ENCODE measurements at regions not wholly inside any gene's neighbourhood (a gene's known extent, or its start where the extent isn't known, plus 50 kb on each side); places are given as distances from the start of the nearest gene placed in this dataset.

DNA sequence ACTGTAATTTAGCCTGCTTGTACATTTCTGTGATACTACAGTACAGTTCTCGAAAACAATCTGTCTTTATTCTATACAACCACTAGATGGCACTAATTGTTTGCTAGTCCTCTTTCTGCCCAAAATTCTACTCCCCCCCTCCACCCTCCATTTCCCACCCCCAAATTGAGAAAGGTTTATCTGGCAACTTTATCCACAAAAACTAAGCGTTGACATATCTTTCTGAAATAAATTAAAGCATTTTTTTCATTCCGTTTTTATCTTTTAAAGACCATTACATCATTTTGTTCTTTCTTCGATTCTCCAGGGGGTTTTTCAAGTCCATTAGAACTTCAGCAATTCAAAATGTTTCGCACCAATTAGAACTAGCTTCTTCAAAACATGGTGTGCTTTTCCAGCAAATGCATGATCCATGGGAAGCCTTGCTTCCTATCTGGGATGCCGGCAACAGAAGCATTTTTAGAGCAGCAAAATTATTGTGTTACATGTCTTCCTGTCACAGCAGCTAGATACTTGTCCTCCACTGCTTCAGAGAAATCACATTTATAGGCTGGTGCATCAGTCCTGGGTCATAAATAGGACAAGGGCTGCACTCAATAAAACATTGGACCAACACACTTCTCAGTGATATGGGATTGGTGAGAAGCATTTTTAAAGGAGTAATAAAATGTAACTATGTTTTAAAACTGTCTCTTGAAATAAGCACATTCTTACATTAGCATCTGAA is 241.3 kb downstream of the PAX3 start:
- intact Hi-C loops (cut with micrococcal nuclease), result loop anchor here (1.0 to 2.0 kb wide), 2 partner anchors 503 to 556 kb away; no protein-coding TSS in a partner anchor
- Histone ChIP-seq H3K79me2 (ENCODE audit: control insufficient read depth, insufficient read depth, low read length) (no peaks in the 10 kb centered on the region), H3K27ac (ENCODE audit: extremely low read depth, low read depth, low read length) (no peak overlapping the region), H3K36me3 (ENCODE audit: control insufficient read depth, insufficient read depth, low read length) (no peaks in the 10 kb centered on the region), H3K9me3 (replicated peaks; ENCODE audit: control insufficient read depth, insufficient read depth, low read depth, low read length) (no peaks in the 10 kb centered on the region), H3K4me2 (ENCODE audit: insufficient read depth, low read length) (no peak overlapping the region), H2AFZ (ENCODE audit: low read depth, low read length) (no peak overlapping the region), H3K9ac (ENCODE audit: insufficient read depth in 1 of 2, low read depth in 2 of 2, low read length in 2 of 2) (no peak overlapping the region), H3K4me3 (no peak overlapping the region), H4K20me1 (replicated peaks; ENCODE audit: control insufficient read depth, insufficient read depth, low read length) (no peaks in the 10 kb centered on the region), H3K4me1 (replicated peaks in 1 of 2; ENCODE audit: control insufficient read depth in 2 of 2, insufficient read depth in 2 of 2, low read length in 2 of 2) (no peaks in the 10 kb centered on the region), H3K9me1 (ENCODE audit: control insufficient read depth, insufficient read depth, low read length) (no peaks in the 10 kb centered on the region), H3K27me3 (ENCODE audit: control insufficient read depth in 2 of 2, insufficient read depth in 2 of 2, low read length in 2 of 2) (no peaks in the 10 kb centered on the region)
- BruUV-seq (replicated peaks), result no TSS peak
- WGBS (ENCODE audit: insufficient coverage, low coverage, missing lambda C conversion rate), result 5% methylated on average over 6 of the region's 6 CpGs
- POLR2A ChIA-PET, result no interaction called here
- ATAC-seq (peak; percentile 55; the same call in 1 of the 3 replicates), DNase-seq (ENCODE audit: extremely low read depth in 1 of 4, low spot score in 3 of 4) (peak; percentile 2 to 41 (median 30)), FAIRE-seq (no peak)
- CTCF ChIA-PET (ENCODE audit: low intra/inter-chr PET ratio), result interaction anchor here (0.6 kb wide), 1 partner anchor 410 kb away, joined by 3 read pairs; no protein-coding TSS in a partner anchor
- in situ Hi-C loops (cut with MboI), result no loop called here
- peak; percentile 32; the same call in 1 of the 2 replicates for TF ChIP-seq SMC3 (conservative IDR thresholded peaks at IDR 0.05; ENCODE audit: insufficient read depth, low read depth, low read length)
- TF ChIP-seq RAD21 (CRISPR knock-in tag; conservative IDR thresholded peaks at IDR 0.05 in 1 of 2, IDR thresholded peaks at IDR 0.05 in 1 of 2), result peak; percentile 58 to 65
- TF ChIP-seq, protein P1, sequence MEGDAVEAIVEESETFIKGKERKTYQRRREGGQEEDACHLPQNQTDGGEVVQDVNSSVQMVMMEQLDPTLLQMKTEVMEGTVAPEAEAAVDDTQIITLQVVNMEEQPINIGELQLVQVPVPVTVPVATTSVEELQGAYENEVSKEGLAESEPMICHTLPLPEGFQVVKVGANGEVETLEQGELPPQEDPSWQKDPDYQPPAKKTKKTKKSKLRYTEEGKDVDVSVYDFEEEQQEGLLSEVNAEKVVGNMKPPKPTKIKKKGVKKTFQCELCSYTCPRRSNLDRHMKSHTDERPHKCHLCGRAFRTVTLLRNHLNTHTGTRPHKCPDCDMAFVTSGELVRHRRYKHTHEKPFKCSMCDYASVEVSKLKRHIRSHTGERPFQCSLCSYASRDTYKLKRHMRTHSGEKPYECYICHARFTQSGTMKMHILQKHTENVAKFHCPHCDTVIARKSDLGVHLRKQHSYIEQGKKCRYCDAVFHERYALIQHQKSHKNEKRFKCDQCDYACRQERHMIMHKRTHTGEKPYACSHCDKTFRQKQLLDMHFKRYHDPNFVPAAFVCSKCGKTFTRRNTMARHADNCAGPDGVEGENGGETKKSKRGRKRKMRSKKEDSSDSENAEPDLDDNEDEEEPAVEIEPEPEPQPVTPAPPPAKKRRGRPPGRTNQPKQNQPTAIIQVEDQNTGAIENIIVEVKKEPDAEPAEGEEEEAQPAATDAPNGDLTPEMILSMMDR (IDR thresholded peaks at IDR 0.05 in 2 of 3, conservative IDR thresholded peaks at IDR 0.05 in 1 of 3; ENCODE audit: insufficient read depth in 2 of 3, low read depth in 1 of 3, low read length in 3 of 3), result peak in 2 of 3 experiments; percentile 37 to 53; a peak in 3 of 6 replicates
- TF ChIP-seq, protein P2, sequence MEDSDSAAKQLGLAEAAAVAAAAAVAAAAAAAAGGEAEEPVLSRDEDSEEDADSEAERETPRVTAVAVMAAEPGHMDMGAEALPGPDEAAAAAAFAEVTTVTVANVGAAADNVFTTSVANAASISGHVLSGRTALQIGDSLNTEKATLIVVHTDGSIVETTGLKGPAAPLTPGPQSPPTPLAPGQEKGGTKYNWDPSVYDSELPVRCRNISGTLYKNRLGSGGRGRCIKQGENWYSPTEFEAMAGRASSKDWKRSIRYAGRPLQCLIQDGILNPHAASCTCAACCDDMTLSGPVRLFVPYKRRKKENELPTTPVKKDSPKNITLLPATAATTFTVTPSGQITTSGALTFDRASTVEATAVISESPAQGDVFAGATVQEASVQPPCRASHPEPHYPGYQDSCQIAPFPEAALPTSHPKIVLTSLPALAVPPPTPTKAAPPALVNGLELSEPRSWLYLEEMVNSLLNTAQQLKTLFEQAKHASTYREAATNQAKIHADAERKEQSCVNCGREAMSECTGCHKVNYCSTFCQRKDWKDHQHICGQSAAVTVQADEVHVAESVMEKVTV (CRISPR knock-in tag; IDR thresholded peaks at IDR 0.05), result peak; percentile 43; the same call in 1 of the 2 replicates
- TF ChIP-seq, protein P3, sequence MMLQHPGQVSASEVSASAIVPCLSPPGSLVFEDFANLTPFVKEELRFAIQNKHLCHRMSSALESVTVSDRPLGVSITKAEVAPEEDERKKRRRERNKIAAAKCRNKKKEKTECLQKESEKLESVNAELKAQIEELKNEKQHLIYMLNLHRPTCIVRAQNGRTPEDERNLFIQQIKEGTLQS (IDR thresholded peaks at IDR 0.05), result no peak
- TF ChIP-seq, protein P3 (CRISPR knock-in tag; conservative IDR thresholded peaks at IDR 0.05), result no peak
- TF ChIP-seq, protein P4, sequence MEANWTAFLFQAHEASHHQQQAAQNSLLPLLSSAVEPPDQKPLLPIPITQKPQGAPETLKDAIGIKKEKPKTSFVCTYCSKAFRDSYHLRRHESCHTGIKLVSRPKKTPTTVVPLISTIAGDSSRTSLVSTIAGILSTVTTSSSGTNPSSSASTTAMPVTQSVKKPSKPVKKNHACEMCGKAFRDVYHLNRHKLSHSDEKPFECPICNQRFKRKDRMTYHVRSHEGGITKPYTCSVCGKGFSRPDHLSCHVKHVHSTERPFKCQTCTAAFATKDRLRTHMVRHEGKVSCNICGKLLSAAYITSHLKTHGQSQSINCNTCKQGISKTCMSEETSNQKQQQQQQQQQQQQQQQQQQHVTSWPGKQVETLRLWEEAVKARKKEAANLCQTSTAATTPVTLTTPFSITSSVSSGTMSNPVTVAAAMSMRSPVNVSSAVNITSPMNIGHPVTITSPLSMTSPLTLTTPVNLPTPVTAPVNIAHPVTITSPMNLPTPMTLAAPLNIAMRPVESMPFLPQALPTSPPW (CRISPR knock-in tag; IDR thresholded peaks at IDR 0.05), result peak; percentile 66

All from K562 (cell line).